ENCODE measurements at regions not wholly inside any gene's neighbourhood (a gene's known extent, or its start where the extent isn't known, plus 50 kb on each side); places are given as distances from the start of the nearest gene placed in this dataset.

DNA sequence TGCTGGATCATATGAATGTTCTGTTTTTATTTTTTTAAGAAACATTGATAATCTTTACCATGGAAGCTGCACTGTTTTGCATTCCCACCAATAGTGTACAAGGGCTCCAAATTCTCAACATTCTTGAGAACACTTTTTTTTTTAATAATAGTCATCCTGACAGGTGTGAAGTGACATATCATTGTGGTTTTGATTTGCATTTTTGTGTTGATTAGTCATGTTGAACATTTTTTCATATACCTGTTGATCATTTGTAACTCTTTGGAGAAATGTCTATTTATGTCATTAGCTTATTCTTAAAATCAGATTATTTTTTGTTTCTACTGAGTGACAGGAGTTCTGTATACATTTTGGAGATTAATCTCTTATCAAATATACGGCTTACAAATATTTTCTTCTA is 408.5 kb downstream of the GLUD2 start:
- no peak for DNase-seq (ENCODE audit: low spot score)
- Histone ChIP-seq H3K36me3 (no peaks in the 10 kb centered on the region), H3K4me1 (replicated peaks) (no peaks in the 10 kb centered on the region), H3K27me3 (replicated peaks; ENCODE audit: insufficient read depth) (no peaks in the 10 kb centered on the region), H3K4me3 (no peak overlapping the region), H3K9me3 (no peaks in the 10 kb centered on the region), H3K27ac (no peak overlapping the region)
- intact Hi-C loops (cut with DNase I), result no loop called here
- TF ChIP-seq, protein P1, sequence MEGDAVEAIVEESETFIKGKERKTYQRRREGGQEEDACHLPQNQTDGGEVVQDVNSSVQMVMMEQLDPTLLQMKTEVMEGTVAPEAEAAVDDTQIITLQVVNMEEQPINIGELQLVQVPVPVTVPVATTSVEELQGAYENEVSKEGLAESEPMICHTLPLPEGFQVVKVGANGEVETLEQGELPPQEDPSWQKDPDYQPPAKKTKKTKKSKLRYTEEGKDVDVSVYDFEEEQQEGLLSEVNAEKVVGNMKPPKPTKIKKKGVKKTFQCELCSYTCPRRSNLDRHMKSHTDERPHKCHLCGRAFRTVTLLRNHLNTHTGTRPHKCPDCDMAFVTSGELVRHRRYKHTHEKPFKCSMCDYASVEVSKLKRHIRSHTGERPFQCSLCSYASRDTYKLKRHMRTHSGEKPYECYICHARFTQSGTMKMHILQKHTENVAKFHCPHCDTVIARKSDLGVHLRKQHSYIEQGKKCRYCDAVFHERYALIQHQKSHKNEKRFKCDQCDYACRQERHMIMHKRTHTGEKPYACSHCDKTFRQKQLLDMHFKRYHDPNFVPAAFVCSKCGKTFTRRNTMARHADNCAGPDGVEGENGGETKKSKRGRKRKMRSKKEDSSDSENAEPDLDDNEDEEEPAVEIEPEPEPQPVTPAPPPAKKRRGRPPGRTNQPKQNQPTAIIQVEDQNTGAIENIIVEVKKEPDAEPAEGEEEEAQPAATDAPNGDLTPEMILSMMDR (IDR thresholded peaks at IDR 0.05), result no peak
- TF ChIP-seq POLR2AphosphoS5 (IDR thresholded peaks at IDR 0.05) (no peak), POLR2A (IDR thresholded peaks at IDR 0.05) (no peak)
- 75% methylated on average over 1 of the region's 1 CpG for WGBS

DNA sequence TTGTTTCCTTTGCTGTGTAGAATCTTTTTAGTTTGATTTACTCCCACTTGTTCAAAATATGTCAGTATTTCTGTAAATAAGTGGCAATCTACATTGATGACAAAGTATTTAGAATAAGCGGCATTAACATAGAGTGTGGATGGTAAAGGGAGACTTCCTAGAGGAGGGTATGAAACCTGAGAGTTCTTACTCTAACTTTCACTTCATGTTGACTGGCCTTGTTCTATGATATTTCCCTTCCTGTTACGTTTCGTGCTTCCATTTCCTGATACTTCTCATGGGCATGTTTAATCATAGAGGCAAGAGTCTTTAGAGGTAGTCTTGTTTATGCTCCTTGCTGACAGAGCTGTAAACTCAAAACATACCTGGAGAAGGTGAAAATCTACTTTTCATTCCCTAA is 408.9 kb downstream of the GLUD2 start:
- Histone ChIP-seq H3K9me3 (no peaks in the 10 kb centered on the region), H3K36me3 (no peaks in the 10 kb centered on the region), H3K4me1 (replicated peaks) (no peaks in the 10 kb centered on the region), H3K4me3 (no peak overlapping the region), H3K27me3 (replicated peaks; ENCODE audit: insufficient read depth) (no peaks in the 10 kb centered on the region), H3K27ac (no peak overlapping the region)
- no peak for DNase-seq (ENCODE audit: low spot score)
- intact Hi-C loops (cut with DNase I), result no loop called here
- WGBS, result 71% methylated on average over 3 of the region's 3 CpGs
- TF ChIP-seq, protein P1 (IDR thresholded peaks at IDR 0.05), result no peak
- TF ChIP-seq POLR2A (IDR thresholded peaks at IDR 0.05) (no peak), POLR2AphosphoS5 (IDR thresholded peaks at IDR 0.05) (no peak)

DNA sequence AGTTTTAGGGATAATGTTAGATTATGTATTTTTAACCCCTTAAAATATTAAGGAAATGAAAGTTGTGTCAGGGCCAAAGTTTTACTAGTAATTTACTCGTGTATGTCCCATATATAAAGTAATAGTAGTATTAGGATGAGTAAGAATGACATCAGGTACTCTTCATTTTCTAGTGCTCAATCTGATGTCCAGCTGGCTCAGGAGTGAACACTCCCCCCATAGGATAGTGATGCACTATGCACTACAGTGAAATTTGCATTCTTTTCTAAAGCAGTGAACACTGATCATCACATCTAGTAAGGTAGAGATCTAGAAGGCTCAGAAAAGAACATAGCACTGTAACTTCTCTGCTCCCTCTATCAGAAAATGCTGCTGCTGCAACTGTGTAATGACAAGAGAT is 409.7 kb downstream of the GLUD2 start:
- Histone ChIP-seq H3K9me3 (no peaks in the 10 kb centered on the region), H3K4me1 (replicated peaks) (no peaks in the 10 kb centered on the region), H3K27ac (no peak overlapping the region), H3K4me3 (no peak overlapping the region), H3K36me3 (no peaks in the 10 kb centered on the region), H3K27me3 (replicated peaks; ENCODE audit: insufficient read depth) (no peaks in the 10 kb centered on the region)
- no peak for DNase-seq (ENCODE audit: low spot score)
- intact Hi-C loops (cut with DNase I), result no loop called here
- 72% methylated on average over 1 of the region's 1 CpG for WGBS
- TF ChIP-seq POLR2A (IDR thresholded peaks at IDR 0.05) (no peak), POLR2AphosphoS5 (IDR thresholded peaks at IDR 0.05) (no peak)
- TF ChIP-seq, protein P1 (IDR thresholded peaks at IDR 0.05), result no peak

DNA sequence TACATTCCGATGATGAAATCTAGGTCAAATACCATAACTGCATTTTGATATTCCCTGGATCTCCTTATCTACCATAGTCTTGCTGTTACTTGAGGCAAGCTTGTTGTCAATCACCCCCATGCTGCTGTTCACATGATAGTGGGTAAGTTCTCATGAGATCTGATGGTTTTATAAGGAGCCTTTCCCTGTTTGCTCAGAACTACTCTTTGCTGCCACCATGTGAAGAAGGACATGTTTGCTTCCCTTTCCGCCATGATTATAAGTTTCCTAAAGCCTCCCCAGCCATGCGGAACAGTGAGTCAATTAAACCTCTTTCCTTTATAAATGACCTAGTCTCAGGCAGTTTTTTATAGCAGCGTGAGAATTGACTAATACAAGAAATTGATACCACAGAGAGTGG is 432.0 kb downstream of the GLUD2 start:
- no peaks in the 10 kb centered on the region for H3K36me3 ChIP-seq
- no peaks in the 10 kb centered on the region for H3K9me3 ChIP-seq
- intact Hi-C loops (cut with DNase I), result no loop called here
- H3K4me3 ChIP-seq, result no peak overlapping the region
- no peaks in the 10 kb centered on the region for H3K27me3 ChIP-seq (replicated peaks; ENCODE audit: insufficient read depth)
- TF ChIP-seq POLR2AphosphoS5 (IDR thresholded peaks at IDR 0.05) (no peak), POLR2A (IDR thresholded peaks at IDR 0.05) (no peak)
- TF ChIP-seq, protein P1 (IDR thresholded peaks at IDR 0.05), result no peak
- H3K27ac ChIP-seq, result no peak overlapping the region
- H3K4me1 ChIP-seq (replicated peaks), result no peaks in the 10 kb centered on the region
- DNase-seq (ENCODE audit: low spot score), result no peak
- WGBS, result 91% methylated on average over 4 of the region's 4 CpGs

DNA sequence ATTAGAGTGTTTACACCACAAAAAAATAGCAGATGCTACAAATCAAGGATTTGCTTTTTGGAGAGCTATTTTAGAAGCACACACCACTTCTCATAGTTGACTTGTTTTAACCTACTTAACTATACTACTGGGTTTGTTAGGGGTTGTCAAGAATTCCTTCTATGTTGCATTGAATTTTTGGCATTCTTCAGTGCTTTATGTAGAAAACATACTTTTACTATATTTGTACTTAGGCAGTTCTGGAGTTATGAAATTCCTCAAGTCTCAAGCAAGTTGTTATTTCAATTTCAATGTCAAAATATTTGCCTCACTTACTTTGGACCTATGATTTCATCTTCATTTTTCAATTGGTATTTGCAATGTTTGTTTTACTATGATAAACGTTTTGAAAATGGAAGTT is 449.6 kb downstream of the GLUD2 start:
- no peak overlapping the region for H3K4me3 ChIP-seq
- intact Hi-C loops (cut with DNase I), result no loop called here
- H3K36me3 ChIP-seq, result no peaks in the 10 kb centered on the region
- no peak overlapping the region for H3K27ac ChIP-seq
- no peaks in the 10 kb centered on the region for H3K27me3 ChIP-seq (replicated peaks; ENCODE audit: insufficient read depth)
- no peak for DNase-seq (ENCODE audit: low spot score)
- 17% methylated on average over 1 of the region's 1 CpG for WGBS
- TF ChIP-seq POLR2A (IDR thresholded peaks at IDR 0.05) (no peak), POLR2AphosphoS5 (IDR thresholded peaks at IDR 0.05) (no peak)
- TF ChIP-seq, protein P1 (IDR thresholded peaks at IDR 0.05), result no peak
- H3K9me3 ChIP-seq, result no peaks in the 10 kb centered on the region
- H3K4me1 ChIP-seq (replicated peaks), result no peaks in the 10 kb centered on the region

All from prostate gland (tissue), 2 donors.